Breast epithelium (tissue), 4 donors: ENCODE measurements at regions not wholly inside any gene's neighbourhood (a gene's known extent, or its start where the extent isn't known, plus 50 kb on each side); places are given as distances from the start of the nearest gene placed in this dataset.

Source experiments
- DNase-seq, 2 donors: peaks; one replicate each; pipeline ENCODE4 v3.0.0-alpha.2; 2019; ENCODE audit warnings: low spot score in 2 of 2
- H3K27ac ChIP-seq, 2 donors: fragments of 200-600 bp; sonication (generic) in 1 of 2; one replicate each; pipeline ENCODE4 v1.5.1; 2016 to 2019; ENCODE audit warnings: mild to moderate bottlenecking in 1 of 2
- H3K27me3 ChIP-seq, 2 donors: fragments of 200-600 bp; sonication (generic) in 1 of 2; one replicate each; pipeline versions ENCODE4 v1.5.1 to v1.6.0; 2017 to 2019; ENCODE audit warnings: control low read depth in 1 of 2, mild to moderate bottlenecking in 1 of 2
- H3K36me3 ChIP-seq: fragments of 200-600 bp; one replicate; pipeline ENCODE4 v1.5.1; 2019
- H3K4me1 ChIP-seq, 2 donors: fragments of 200-600 bp; sonication (generic); one replicate each; pipeline ENCODE4 v1.5.1; 2016 to 2019; ENCODE audit warnings: control low read depth in 1 of 2
- H3K4me3 ChIP-seq, 3 donors: fragments of 200-600 bp; sonication (generic); 1 replicate in 2 of 3; 2 replicates in 1 of 3; pipeline ENCODE4 v1.5.1; 2016 to 2019; ENCODE audit warnings: mild to moderate bottlenecking in 3 of 3, moderate library complexity in 2 of 3
- H3K9me3 ChIP-seq, 2 donors: fragments of 200-600 bp; sonication (generic) in 1 of 2; one replicate each; pipeline ENCODE4 v1.5.1; 2016 to 2019; ENCODE audit warnings: control low read depth in 1 of 2
- POLR2A ChIP-seq: fragments of 450-650 bp; IDR thresholded peaks from one replicate; pipeline ENCODE4 v1.6.1; 2016; ENCODE audit warnings: antibody characterized with exemption, mild to moderate bottlenecking, moderate library complexity
- POLR2AphosphoS5 ChIP-seq, 3 donors: sonication (generic); formaldehyde crosslinking; IDR thresholded peaks; one replicate each; pipeline ENCODE4 v1.6.1; 2017; ENCODE audit warnings: antibody characterized with exemption in 3 of 3
- intact Hi-C: fragments of 100-400 bp; cut with DNase I; formaldehyde crosslinking; loops from one replicate; pipeline ENCODE4 v1.15.1; 2023; ENCODE audit warnings: low total_unique reads
- TF ChIP-seq, protein P1 (sequence below), 3 donors: fragments of 450-650 bp; IDR thresholded peaks; one replicate each; pipeline ENCODE4 v1.5.1; 2016 to 2017; ENCODE audit warnings: antibody characterized with exemption in 3 of 3, mild to moderate bottlenecking in 3 of 3, moderate library complexity in 3 of 3

DNA sequence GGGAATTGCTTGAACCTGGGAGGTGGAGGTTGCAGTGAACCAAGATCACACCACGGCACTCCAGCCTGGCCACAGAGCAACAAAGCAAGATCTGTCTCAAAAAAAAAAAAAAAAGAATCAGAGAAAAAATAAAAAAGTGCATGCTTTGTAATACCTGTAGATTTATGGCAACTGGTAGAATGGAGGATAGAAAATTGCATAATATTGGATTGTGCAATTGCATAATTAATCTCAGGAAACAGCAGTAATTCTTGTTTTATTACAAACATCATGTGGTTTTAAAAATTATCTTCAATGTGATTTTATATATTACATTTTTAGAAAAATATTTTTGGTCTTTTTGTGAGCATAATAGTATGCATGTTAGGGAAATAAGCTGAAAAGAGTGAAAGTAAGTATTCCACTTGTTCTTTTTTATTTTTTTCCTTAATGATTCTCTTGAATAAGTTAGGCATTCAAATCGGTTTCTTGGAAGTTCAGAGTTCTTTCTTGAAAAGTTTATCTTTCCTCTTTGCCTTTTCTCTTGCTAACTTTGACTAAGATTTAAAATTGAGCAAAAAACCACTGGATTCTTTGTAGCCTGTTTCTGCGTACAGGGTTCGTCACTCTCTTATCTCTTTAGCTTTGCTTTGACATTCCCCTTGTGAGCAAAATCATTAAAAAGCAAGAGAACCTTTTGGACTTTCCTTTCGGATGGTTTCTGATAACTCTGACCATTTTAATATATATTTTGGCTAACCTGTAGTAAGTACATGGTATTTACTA is 127.5 kb upstream of the ADAMTS5 start:
- DNase-seq: no peak
- Histone ChIP-seq H3K36me3 (no peaks in the 10 kb centered on the region), H3K4me1 (no peaks in the 10 kb centered on the region), H3K4me3 (no peak overlapping the region), H3K27me3 (no peaks in the 10 kb centered on the region), H3K27ac (peak overlapping the region; percentile 31 to 49), H3K9me3 (no peaks in the 10 kb centered on the region)
- TF ChIP-seq, protein P1, sequence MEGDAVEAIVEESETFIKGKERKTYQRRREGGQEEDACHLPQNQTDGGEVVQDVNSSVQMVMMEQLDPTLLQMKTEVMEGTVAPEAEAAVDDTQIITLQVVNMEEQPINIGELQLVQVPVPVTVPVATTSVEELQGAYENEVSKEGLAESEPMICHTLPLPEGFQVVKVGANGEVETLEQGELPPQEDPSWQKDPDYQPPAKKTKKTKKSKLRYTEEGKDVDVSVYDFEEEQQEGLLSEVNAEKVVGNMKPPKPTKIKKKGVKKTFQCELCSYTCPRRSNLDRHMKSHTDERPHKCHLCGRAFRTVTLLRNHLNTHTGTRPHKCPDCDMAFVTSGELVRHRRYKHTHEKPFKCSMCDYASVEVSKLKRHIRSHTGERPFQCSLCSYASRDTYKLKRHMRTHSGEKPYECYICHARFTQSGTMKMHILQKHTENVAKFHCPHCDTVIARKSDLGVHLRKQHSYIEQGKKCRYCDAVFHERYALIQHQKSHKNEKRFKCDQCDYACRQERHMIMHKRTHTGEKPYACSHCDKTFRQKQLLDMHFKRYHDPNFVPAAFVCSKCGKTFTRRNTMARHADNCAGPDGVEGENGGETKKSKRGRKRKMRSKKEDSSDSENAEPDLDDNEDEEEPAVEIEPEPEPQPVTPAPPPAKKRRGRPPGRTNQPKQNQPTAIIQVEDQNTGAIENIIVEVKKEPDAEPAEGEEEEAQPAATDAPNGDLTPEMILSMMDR (IDR thresholded peaks at IDR 0.05): no peak
- TF ChIP-seq POLR2A (no peak), POLR2AphosphoS5 (IDR thresholded peaks at IDR 0.05) (no peak)
- intact Hi-C loops: loop anchor here (5.0 kb wide), 1 partner anchor 312 kb away; no protein-coding TSS in a partner anchor

DNA sequence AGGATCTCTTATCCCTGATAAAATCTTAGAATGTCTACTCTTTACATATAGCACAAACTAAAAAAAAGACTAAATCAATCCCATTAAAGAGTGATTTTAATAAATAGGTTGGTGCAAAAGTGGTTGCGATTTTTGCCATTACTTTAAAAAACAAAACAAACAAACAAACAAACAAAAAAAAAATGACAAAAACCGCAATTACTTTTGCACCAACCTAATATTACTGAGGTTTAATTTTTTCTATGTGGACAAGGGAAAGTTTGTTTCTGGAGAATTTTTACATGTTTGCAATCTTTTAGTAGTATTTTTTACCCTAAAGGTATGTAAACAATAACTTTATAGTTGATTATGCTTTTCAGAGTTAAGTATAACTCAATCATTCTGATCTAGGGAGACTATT is 119.7 kb upstream of the ADAMTS5 start:
- Histone ChIP-seq H3K9me3 (no peaks in the 10 kb centered on the region), H3K27me3 (no peaks in the 10 kb centered on the region), H3K4me1 (no peaks in the 10 kb centered on the region), H3K4me3 (no peak overlapping the region), H3K27ac (no peak overlapping the region), H3K36me3 (no peaks in the 10 kb centered on the region)
- no peak for TF ChIP-seq POLR2AphosphoS5 (IDR thresholded peaks at IDR 0.05)
- no peak for TF ChIP-seq POLR2A
- TF ChIP-seq, protein P1 (IDR thresholded peaks at IDR 0.05): no peak
- intact Hi-C loops: no loop called here
- DNase-seq: no peak

DNA sequence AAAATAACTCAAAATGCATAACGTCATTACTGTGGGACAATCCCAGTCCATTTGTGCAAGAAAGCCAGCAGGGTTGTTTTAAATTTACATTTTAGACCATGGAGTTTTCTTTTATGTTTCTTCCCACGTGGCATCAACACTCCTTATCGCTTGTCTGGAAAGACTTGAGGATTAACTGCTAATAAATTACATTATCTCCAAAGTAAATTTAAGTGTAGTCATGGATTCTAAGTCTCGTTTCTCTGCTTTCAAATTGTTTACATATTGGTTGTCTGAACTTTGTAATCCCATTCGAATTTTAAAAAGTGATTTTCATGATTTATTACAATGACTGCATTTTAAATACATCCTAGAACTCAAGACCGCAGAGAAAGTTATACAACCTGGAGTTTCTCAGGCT is 119.3 kb upstream of the ADAMTS5 start:
- Histone ChIP-seq H3K27me3 (no peaks in the 10 kb centered on the region), H3K4me3 (no peak overlapping the region), H3K36me3 (no peaks in the 10 kb centered on the region), H3K27ac (no peak overlapping the region), H3K9me3 (no peaks in the 10 kb centered on the region), H3K4me1 (no peaks in the 10 kb centered on the region)
- intact Hi-C loops: no loop called here
- TF ChIP-seq POLR2A: no peak
- no peak for DNase-seq

DNA sequence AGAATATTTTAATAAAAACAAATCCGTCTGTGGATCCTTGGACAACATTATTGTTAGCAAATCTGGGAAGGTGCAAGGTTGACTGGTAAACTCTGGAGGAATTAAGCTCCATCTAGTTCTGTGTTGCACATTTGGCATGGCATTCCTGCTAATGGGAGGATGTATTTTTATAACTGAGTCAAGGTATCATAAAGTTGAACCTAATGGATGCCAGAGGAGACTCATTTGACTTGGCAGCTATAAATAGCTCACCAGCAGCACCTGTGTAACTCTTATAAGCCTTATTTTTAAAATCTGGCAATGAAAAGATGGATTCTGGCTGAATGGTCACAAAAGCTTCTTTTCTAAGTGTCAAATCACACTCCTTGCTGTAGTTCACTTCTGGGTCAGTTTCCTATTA is 118.5 kb upstream of the ADAMTS5 start:
- Histone ChIP-seq H3K27ac (no peak overlapping the region), H3K4me1 (no peaks in the 10 kb centered on the region), H3K4me3 (no peak overlapping the region), H3K27me3 (no peaks in the 10 kb centered on the region), H3K36me3 (no peaks in the 10 kb centered on the region), H3K9me3 (no peaks in the 10 kb centered on the region)
- intact Hi-C loops: no loop called here
- TF ChIP-seq, protein P1 (IDR thresholded peaks at IDR 0.05): no peak
- no peak for TF ChIP-seq POLR2A
- TF ChIP-seq POLR2AphosphoS5 (IDR thresholded peaks at IDR 0.05): no peak
- DNase-seq: no peak

DNA sequence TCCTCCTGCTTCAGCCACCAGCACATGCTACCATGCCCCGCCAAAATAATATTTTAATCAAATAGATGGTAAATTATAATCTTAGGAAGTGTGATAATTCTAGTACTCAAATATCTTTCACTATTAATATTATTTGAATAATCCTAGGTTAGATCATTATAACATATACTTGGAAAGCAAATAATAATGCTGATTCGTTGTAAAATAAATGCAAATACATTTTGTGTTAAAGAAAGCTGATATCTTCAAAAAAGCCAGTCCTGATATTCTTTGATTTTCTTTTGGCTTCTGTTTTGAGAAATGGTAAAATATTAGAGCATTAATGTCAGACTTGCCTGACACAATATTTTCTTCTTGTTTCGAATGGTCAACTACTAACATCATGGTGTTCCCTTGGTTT is 116.3 kb upstream of the ADAMTS5 start:
- Histone ChIP-seq H3K4me1 (no peaks in the 10 kb centered on the region), H3K36me3 (no peaks in the 10 kb centered on the region), H3K27me3 (no peaks in the 10 kb centered on the region), H3K9me3 (no peaks in the 10 kb centered on the region), H3K27ac (no peak overlapping the region), H3K4me3 (no peak overlapping the region)
- no peak for DNase-seq
- intact Hi-C loops: no loop called here
- TF ChIP-seq POLR2A (no peak), POLR2AphosphoS5 (IDR thresholded peaks at IDR 0.05) (no peak)
- TF ChIP-seq, protein P1 (IDR thresholded peaks at IDR 0.05): no peak
